ENCODE measurements at regions not wholly inside any gene's neighbourhood (a gene's known extent, or its start where the extent isn't known, plus 50 kb on each side); places are given as distances from the start of the nearest gene placed in this dataset.

DNA sequence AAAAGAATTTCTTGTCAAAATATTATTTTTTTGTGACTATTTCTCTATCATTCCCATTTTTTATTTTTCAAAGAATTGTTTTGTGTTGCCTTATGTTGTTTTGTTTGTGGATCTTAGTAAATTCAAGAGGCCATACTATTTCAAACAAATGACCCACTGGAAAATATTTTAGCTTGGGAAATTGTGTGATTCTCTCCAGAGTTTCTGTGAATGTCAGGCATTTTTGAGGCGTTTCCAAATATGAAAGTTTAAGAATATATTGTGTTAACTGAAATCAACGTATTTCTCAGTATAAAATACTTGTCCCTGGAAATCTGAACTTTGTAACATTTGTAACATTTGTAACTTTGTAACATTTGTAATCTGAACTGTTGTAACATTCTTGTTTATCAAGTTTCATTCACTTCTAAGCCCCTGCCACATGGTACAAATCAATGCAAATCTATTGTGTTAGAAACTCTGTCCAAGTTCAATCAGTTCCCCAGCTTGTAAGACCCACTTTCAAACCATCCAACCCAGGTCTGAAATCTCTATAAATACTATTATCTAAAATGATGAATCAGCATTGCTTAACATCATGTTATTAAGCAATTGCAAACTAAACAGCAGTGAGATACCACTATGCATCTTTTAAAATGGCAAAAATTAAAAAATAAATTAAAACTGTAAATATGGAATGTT, 465.4 kb upstream of the GRID2 start:
- TF ChIP-seq, protein P1, sequence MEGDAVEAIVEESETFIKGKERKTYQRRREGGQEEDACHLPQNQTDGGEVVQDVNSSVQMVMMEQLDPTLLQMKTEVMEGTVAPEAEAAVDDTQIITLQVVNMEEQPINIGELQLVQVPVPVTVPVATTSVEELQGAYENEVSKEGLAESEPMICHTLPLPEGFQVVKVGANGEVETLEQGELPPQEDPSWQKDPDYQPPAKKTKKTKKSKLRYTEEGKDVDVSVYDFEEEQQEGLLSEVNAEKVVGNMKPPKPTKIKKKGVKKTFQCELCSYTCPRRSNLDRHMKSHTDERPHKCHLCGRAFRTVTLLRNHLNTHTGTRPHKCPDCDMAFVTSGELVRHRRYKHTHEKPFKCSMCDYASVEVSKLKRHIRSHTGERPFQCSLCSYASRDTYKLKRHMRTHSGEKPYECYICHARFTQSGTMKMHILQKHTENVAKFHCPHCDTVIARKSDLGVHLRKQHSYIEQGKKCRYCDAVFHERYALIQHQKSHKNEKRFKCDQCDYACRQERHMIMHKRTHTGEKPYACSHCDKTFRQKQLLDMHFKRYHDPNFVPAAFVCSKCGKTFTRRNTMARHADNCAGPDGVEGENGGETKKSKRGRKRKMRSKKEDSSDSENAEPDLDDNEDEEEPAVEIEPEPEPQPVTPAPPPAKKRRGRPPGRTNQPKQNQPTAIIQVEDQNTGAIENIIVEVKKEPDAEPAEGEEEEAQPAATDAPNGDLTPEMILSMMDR (optimal IDR thresholded peaks at IDR 0.05 in 1 of 3, IDR thresholded peaks at IDR 0.05 in 1 of 3, conservative IDR thresholded peaks at IDR 0.05 in 1 of 3; ENCODE audit: extremely low read depth in 1 of 3, insufficient read depth in 2 of 3, low read length in 3 of 3) = no peak
- no peak for TF ChIP-seq EZH2 (IDR thresholded peaks at IDR 0.05; ENCODE audit: low read length)
